Mesodermal cell (in vitro differentiated cells): ENCODE measurements at regions not wholly inside any gene's neighbourhood (a gene's known extent, or its start where the extent isn't known, plus 50 kb on each side); places are given as distances from the start of the nearest gene placed in this dataset.
"Not testable (repeated sequence)": the region's sequence is repeated elsewhere in the genome, so short reads cannot be mapped to it uniquely, and the experiment has no call there.

Source experiments
- H3K27ac ChIP-seq: 2 replicates; pipeline ENCODE4 v1.7.0; 2013; ENCODE audit warnings: mild to moderate bottlenecking, low read depth, low read length, moderate library complexity; ENCODE audit not compliant: severe bottlenecking
- H3K36me3 ChIP-seq: 2 replicates; pipeline ENCODE4 v1.7.1; 2013; ENCODE audit warnings: mild to moderate bottlenecking, low read length, moderate library complexity; ENCODE audit not compliant: control insufficient read depth, insufficient read depth
- H3K4me1 ChIP-seq: one replicate; pipeline ENCODE4 v1.7.1; 2013; ENCODE audit warnings: mild to moderate bottlenecking, low read length; ENCODE audit not compliant: insufficient read depth, control insufficient read depth, poor library complexity, severe bottlenecking
- H3K4me3 ChIP-seq: 2 replicates; pipeline ENCODE4 v1.7.0; 2013; ENCODE audit warnings: low read length, control low read depth, mild to moderate bottlenecking; ENCODE audit not compliant: insufficient read depth, poor library complexity, severe bottlenecking; ENCODE audit errors: extremely low read depth
- H3K9me3 ChIP-seq: 2 replicates; pipeline ENCODE4 v1.7.1; 2013; ENCODE audit warnings: mild to moderate bottlenecking, low read length, moderate library complexity; ENCODE audit not compliant: control insufficient read depth
- WGBS, 2 experiments: methylation state at CpG; one replicate each; pipeline ENCODE4 v1.1.5; 2013; ENCODE audit warnings: missing lambda C conversion rate in 2 of 2; ENCODE audit not compliant: insufficient coverage in 2 of 2; 5-methylcytosine and 5-hydroxymethylcytosine counted together

DNA sequence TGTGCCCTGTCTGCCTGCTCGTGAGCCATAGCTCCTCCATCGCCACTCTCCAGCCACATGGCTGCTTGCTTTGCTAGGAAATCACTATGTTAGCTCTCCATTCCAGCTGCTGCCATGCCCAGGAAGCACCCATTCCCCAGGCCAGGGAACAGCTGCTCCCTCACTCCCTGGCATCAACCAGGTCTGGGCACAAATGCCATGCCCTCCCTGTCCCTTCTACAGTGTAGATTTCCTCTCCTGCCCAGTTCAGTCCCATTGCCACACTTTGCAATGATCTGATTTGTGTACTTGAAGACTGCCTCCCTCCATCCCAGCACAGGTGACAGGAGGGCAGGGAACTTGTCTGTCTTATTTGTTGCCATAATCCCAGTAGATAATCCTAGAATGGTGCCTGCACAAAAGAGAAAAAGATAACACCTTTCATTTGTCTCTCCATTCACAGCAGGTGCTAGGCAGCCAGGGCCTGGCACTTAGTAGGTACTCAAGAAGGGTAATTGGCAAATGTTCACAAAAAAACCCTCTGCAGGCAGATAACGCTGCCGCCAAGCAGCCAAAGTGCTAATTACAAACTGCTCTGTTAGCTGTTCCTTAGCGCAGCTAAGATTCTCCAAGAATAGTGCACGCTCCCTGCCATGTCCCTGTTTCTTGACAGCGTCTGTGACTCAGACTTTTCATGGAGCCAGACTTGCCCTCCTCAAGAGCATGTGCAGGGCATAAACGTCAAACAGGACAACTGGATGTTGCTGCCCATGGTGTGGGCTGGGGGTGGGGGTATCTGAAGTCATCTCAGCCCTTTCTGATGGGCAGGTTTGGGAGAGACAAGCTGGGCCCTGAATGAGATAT lies 69.1 kb downstream of the ARL6IP4 start:
- no peak overlapping the region for H3K4me3 ChIP-seq
- peaks cover 24% of the 10 kb centered on the region for H3K4me1 ChIP-seq
- WGBS, 2 experiments = 92% methylated on average over 7 to 8 of the region's 8 CpGs
- H3K9me3 ChIP-seq = no peaks in the 10 kb centered on the region
- peak overlapping the region; percentile 80 for H3K27ac ChIP-seq
- no peaks in the 10 kb centered on the region for H3K36me3 ChIP-seq

DNA sequence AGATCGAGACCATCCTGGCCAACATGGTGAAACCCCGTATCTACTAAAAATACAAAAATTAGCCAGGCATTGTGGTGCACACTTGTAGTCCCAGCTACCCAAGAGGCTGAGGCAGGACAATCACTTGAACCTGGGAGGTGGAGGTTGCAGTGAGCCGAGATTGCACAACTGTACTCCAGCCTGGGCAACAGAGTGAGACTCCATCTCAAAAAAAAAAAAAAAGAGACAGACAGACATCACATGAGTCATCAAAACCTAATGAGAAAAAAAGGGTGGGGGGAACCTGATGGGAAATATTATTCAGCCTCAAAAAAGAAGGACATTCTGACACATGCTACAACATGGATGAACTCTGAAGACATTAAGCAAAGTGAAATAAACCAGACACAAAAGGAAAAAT lies 67.4 kb downstream of the ARL6IP4 start:
- not testable (repeated sequence) for H3K9me3 ChIP-seq, H3K36me3 ChIP-seq, H3K4me3 ChIP-seq, H3K27ac ChIP-seq
- peaks cover 36% of the 10 kb centered on the region for H3K4me1 ChIP-seq
- WGBS, 2 experiments = 100% methylated on average over 1 of the region's 3 CpGs; no CpG with 5 or more reads in 1 of the 2 experiments

GRCh38 chr12:123047289-123047688 lies 66.8 kb downstream of the ARL6IP4 start:
- no peak overlapping the region for H3K27ac ChIP-seq
- 71% methylated on average over 1 of the region's 1 CpG; no CpG with 5 or more reads in 1 of the 2 experiments for WGBS, 2 experiments

GRCh38 chr12:123046431-123046830 lies 66.0 kb downstream of the ARL6IP4 start:
- Histone ChIP-seq H3K4me1 (peaks cover 34% of the 10 kb centered on the region), H3K4me3 (no peak overlapping the region), H3K36me3 (no peaks in the 10 kb centered on the region), H3K27ac (no peak overlapping the region), H3K9me3 (no peaks in the 10 kb centered on the region)
- WGBS, 2 experiments = 100% methylated on average over 1 of the region's 3 CpGs; no CpG with 5 or more reads in 1 of the 2 experiments

More at GRCh38 chr12:123047289-123047688, 66.8 kb downstream of the ARL6IP4 start:
- Histone ChIP-seq H3K4me3 (no peak overlapping the region), H3K4me1 (peaks cover 36% of the 10 kb centered on the region), H3K36me3 (no peaks in the 10 kb centered on the region), H3K9me3 (no peaks in the 10 kb centered on the region)

- 85 to 97% methylated on average over 6 of the region's 7 CpGs for WGBS, 2 experiments
- no peak overlapping the region for H3K27ac ChIP-seq
- H3K9me3 ChIP-seq = no peaks in the 10 kb centered on the region
- H3K4me1 ChIP-seq = peaks cover 26% of the 10 kb centered on the region
- H3K36me3 ChIP-seq = no peaks in the 10 kb centered on the region
- H3K4me3 ChIP-seq = no peak overlapping the region
Observed at GRCh38 chr12:123045678-123046077, 65.2 kb downstream of the ARL6IP4 start.

DNA sequence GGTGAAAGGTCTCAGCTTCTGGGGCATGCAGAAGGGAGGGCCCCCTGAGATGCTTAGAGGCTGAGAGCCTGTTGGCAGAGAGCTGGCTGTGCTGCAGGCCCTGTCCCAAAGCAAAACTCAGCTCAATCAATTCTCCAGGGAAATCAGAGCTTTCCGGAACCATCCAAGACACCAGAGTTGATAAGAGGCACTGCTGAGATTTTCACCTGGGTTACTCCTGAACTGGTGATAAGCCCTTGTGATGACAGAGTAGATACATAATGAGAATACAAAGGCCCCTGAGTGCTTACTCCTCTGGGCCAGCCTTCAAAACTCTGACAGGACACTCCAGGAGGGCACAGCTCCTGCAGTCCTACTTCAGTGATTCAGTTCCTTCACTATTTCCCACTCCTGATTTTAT lies 63.9 kb downstream of the ARL6IP4 start:
- peak overlapping the region; percentile 58 for H3K27ac ChIP-seq
- peaks cover 14% of the 10 kb centered on the region for H3K4me1 ChIP-seq
- H3K4me3 ChIP-seq = no peak overlapping the region
- 86 to 100% methylated on average over 1 of the region's 1 CpG for WGBS, 2 experiments
- no peaks in the 10 kb centered on the region for H3K36me3 ChIP-seq
- H3K9me3 ChIP-seq = no peaks in the 10 kb centered on the region

DNA sequence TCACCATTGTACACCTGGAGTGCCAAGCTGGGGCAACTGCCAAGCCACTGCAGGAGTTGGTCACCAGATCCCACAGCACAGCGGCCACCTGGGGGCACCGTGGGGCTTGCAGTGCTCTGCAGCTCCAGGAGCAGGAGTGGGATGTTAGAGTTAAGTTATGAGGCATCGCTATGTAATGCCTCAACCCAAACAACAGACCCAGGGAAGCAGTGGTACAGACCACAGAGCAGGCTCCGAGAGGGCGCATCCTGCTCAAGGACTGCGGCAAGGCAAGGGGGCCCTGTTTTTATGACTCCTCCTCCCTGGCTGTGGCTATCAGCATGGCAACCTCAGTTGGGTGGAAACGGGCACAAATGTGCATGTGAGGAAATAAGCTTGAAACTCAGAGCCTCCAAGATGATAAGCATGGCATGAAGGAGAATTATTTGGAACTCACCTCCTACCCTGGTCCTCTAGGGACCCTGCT lies 63.1 kb downstream of the ARL6IP4 start:
- Histone ChIP-seq H3K27ac (peak overlapping the region; percentile 58), H3K36me3 (no peaks in the 10 kb centered on the region), H3K4me1 (peaks cover 11% of the 10 kb centered on the region), H3K9me3 (no peaks in the 10 kb centered on the region), H3K4me3 (no peak overlapping the region)
- 51 to 57% methylated on average over 3 of the region's 7 CpGs for WGBS, 2 experiments

DNA sequence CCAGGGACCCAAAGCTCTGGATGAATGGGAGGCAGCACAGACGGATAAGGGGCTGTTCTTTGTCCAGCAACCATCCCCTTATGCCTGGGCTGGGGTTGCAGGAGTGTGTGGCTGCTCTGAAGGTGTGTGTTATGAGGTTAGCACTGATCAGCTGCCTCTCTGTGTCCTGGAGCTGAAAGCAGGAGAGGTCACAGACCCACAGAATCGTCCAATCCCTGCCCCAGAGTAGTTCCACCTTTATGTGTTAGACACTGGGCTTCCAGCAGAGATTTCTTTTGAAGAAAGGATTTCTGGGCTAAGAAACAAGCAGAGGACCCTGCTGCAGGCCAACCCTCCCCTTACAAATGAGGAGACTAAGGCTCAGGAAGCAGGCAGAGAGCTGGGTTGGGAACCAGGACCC lies 62.4 kb downstream of the ARL6IP4 start:
- no peak overlapping the region for H3K27ac ChIP-seq
- no peaks in the 10 kb centered on the region for H3K9me3 ChIP-seq
- H3K4me1 ChIP-seq = peaks cover 11% of the 10 kb centered on the region
- no peak overlapping the region for H3K4me3 ChIP-seq
- H3K36me3 ChIP-seq = no peaks in the 10 kb centered on the region
- WGBS, 2 experiments = 100% methylated on average over 1 of the region's 2 CpGs; no CpG with 5 or more reads in 1 of the 2 experiments

DNA sequence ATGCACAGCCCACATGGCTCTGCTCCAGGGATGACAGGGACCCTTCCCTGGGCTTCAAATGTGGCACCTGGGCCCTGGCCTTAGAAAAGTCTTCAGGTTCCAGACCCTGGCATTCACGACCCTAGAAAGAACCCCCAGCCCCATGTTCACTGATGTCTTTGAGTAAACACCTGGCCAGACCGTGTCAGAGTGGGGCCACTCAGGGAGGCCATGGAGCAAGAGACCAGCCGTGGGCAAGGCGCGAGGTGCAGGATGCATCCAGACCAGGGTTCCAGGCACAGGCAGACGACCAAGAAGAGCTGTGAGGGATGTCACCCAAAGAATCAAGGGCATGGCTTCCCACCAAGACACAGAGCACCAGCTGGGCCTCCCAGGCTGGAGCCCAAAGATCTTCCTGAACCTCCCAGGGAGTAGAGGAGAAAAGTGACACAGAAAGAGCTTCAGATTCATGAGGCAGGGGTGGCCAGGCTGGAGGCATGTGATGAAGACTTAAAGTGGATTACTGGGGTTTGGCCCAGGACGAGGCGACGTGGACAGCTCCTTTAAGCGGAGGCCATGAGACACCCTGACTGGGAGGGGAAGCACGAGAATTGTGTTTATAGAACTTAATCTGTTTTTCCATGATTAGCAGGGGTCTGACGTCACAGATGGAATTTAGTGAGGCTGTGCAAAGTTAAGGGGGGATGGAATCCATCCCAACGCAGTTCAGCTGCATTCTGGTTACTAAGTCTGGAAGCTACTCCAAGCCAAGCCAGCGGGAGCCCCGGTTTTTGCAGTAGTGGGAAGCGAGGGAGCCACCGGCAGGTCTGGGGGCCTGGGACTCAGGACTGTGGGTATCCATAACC lies 61.6 kb downstream of the ARL6IP4 start:
- WGBS, 2 experiments = 92 to 97% methylated on average over 16 to 17 of the region's 17 CpGs

GRCh38 chr12:123041042-123041531 lies 60.6 kb downstream of the ARL6IP4 start:
- Histone ChIP-seq H3K36me3 (no peaks in the 10 kb centered on the region), H3K9me3 (no peaks in the 10 kb centered on the region), H3K4me1 (peaks cover 11% of the 10 kb centered on the region), H3K4me3 (no peak overlapping the region), H3K27ac (no peak overlapping the region)
- WGBS, 2 experiments = 71 to 85% methylated on average over 3 of the region's 3 CpGs

More for the DNA sequence above, 61.6 kb downstream of the ARL6IP4 start:
- no peaks in the 10 kb centered on the region for H3K9me3 ChIP-seq
- H3K4me1 ChIP-seq = peaks cover 11% of the 10 kb centered on the region
- no peak overlapping the region for H3K27ac ChIP-seq
- no peak overlapping the region for H3K4me3 ChIP-seq
- no peaks in the 10 kb centered on the region for H3K36me3 ChIP-seq
